ENCODE measurements at regions not wholly inside any gene's neighbourhood (a gene's known extent, or its start where the extent isn't known, plus 50 kb on each side); places are given as distances from the start of the nearest gene placed in this dataset.

DNA sequence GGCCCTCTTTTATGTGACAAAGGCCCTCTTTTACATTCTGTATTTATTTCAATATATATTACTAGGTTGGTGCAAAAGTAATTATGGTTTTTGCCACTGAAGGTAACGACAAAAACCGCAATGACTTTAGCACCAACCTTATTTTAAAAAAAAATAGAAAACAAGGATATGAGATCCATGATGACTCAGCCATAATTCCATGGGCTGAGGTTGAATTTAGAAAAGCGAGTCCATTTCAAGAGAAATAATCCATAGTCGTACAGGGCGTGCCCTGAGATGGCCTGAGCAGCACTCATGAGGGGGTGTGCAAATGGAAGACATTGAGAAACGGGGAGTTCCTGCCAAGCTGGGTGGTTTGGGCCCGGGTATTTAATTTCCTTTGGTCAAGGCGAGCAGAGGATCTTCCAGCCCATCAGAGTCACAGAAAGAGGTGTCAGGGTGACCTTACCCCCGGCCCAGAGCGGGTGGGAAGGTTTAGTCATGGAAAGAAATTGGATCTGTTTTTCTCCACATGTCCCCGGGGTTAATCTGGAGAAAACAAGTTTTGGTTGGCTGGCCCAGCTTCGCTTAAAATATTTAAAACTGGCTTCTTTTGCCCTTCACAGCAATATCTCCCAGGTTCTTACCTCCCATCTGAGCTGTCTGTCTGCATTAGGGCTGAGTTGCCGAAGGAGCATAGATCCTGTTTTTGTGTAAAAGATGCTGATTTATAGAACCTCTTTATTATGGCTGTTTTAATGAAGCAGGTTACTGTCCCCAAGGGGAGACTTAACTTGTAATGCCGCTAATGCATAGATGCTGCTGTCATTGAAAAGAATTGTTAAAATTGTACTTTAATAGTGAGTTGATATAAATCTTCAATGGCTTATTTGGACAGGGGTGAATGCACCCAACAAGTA is 255.6 kb downstream of the PREX1 start:
- peak; percentile 55 for DNase-seq (ENCODE audit: low read depth)

- no peak for DNase-seq (ENCODE audit: low read depth)
These were observed 258.1 kb downstream of the PREX1 start for GRCh38 chr20:48569679-48570078.

DNA sequence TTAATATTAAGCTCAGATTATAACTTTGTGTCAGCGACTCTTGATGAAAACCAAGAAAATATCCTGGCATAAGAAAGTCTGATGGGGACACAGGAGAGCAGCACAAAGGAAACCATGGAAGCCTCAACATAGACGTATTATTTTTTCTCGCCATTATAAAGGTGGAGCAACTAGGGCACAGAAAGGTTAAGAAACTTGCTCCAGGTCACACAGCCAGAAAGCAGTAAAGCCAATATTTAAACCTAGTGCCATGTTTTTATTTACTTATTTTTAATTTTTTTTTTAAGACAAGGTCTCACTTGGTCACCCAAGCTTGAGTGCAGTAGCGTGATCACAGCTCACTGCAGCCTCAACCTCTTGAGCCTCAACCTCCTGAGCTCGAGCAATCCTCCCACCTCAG is 259.3 kb downstream of the PREX1 start:
- DNase-seq (ENCODE audit: low read depth), result no peak

GRCh38 chr20:48567145-48567544 is 260.7 kb downstream of the PREX1 start:
- no peak for DNase-seq (ENCODE audit: low read depth)

DNA sequence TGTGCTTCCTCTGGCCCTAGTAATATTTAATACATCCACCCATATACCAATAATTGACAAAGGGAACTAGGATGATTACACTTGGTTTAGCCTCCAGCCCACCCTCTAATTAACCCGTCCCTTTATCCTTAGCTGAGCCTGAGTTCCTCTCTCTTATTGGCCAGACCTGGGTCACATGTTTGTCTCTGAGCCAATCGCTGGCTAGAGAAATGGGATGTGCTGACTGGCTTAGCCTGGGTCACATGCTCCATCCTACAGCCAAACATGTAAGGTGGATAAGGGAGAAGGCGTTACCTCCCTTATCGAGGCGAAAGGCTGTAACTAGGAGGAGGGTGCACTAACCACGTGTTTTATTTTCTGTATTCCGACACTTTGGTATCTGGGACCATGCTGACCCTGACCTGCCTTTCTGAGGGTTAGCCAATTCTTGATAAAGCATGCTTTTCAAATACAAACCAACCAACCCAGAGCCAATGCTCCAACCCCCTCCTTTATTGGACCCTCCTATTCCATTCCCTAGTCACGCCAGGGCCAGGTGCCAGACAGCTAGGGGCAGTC is 262.7 kb downstream of the PREX1 start:
- DNase-seq (ENCODE audit: low read depth), result no peak

GRCh38 chr20:48563191-48563870 is 264.5 kb downstream of the PREX1 start:
- DNase-seq (ENCODE audit: low read depth), result no peak

GRCh38 chr20:48562586-48563116 is 265.1 kb downstream of the PREX1 start:
- DNase-seq (ENCODE audit: low read depth), result no peak

DNA sequence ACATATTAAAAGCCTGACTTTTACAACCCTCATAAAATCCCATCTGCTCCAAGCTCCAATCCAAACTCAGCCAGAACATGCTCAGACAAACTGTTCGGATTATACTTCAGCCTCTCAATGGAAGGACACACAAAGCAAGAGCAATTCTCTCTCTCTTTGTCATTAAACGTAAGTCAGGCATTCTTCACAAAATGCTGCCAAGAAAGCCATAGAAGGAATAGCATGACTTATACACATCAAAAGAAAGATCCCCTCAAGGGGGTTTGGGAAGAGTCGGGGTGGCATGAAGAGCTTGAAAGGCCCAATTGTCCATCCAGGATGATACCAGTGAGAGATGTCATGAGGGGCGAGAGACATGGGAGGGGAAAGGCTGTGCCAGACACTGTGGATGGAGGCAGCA is 268.9 kb downstream of the PREX1 start:
- no peak for DNase-seq (ENCODE audit: low read depth)

- no peak for DNase-seq (ENCODE audit: low read depth)
These were observed 270.4 kb downstream of the PREX1 start for GRCh38 chr20:48557380-48557779.

DNA sequence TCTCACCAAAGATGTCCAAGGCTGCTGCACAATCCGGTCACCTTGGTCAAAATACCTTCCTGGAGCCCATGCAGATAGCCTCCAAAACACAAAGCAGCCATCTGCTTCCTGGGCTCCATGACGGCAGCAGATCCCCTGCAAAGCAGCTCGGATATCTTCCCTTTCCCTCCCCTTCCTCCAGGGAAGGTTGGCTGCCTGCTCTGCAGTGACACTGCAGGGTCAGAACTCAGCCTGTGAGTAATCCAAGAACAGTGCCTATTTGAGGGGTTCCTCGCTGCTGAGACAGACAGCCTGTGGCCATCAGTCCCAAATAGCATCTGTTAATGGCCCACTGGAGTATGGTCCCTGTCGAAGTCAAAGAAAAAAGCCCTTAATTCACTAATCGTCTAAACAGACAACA is 270.8 kb downstream of the PREX1 start:
- no peak for DNase-seq (ENCODE audit: low read depth)

- DNase-seq (ENCODE audit: low read depth), result no peak
These were observed 275.2 kb downstream of the PREX1 start for GRCh38 chr20:48552550-48552949.

DNA sequence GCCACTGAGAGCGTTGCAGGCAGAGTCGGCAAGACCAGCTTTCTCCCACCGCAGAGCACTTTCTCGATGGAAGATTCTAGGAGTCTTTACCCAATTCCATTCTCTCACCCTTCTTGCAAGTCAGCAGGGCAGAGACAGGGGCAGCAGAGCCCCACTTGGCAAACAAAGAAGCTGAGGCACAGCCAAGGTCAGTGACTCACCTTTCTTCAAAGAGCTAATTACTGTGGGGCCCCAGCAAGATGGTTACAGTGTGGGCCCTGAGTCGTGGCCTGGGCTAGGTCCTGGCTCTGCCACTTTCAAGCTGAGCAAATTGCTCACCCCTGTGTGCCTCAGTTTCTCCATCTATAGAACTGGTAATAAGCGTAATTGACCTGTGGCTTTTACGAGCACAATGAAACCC is 277.0 kb downstream of the PREX1 start:
- no peak for DNase-seq (ENCODE audit: low read depth)

- DNase-seq (ENCODE audit: low read depth), result no peak
These were observed 280.1 kb downstream of the PREX1 start for GRCh38 chr20:48547664-48548063.

DNA sequence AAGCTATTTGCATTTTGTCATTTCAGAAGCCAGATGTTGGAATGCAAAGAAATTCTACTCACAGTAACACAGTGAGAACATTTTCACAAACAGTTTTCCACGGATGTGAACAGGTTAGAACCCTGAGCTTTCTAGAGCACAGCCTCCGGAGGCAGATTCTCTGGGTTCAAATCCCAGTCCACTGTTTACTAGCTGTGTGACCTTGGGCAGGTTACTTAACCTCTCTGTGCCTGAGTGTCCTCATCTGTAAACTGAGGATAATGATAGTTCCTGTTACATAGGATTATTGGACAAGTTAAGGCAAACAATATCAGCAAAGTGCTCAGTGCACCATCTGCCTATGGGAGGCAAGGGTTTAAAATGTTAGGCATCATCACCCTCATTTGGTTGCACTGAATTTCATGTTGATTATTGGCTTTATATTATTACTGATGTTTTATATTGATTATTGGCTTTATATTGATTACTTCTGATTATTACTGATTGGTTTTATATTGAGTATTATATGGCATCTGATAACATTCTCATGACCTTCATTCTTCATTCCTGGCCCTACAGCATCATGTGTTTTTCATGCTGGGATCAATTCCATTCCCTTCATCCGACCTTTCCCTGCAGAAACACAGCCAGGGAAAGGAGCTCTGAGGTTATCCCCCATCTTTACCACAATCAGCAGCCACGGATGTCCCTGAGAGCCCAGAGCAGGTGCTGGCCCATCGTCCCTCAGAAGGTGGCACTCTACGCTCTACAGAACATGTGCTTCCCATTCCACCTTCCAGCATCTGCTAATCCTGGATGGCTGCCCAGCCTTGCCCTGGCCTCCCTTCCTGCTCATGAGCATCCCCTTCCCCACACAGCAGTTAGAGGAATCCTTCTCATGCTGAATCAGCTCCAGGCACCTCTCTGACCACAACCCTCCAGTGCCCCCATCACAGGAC is 283.1 kb downstream of the PREX1 start:
- DNase-seq (ENCODE audit: low read depth), result no peak

DNA sequence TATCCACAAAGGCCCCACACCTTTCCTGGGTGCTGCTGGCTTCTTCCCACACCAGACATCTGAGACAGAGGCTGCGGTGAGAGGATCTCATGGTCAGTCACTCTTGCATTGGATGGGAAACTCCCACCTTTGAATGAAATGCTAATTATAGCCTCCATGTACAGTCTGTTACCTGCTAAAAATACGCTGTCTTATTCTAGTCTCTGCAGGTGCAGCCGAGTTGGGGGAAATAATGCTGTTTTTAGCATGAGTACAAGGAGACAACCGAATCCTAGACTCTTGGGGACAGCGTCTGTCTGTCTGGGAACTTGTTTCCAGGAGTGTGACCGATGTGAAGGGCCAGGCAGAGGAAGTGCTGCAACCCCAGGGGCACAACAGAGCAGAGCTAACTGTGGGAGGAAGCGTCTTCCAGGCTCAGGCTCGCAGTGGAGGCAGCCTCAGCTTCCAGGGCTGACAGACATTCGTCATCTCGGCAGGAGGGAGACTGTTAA is 286.2 kb downstream of the PREX1 start:
- no peak for DNase-seq (ENCODE audit: low read depth)

GRCh38 chr20:48538856-48539255 is 288.9 kb downstream of the PREX1 start:
- DNase-seq (ENCODE audit: low read depth), result no peak

GRCh38 chr20:48538058-48538825 is 289.6 kb downstream of the PREX1 start:
- DNase-seq (ENCODE audit: low read depth), result peak; percentile 4

GRCh38 chr20:48536206-48536605 is 291.6 kb downstream of the PREX1 start:
- no peak for DNase-seq (ENCODE audit: low read depth)

- no peak for DNase-seq (ENCODE audit: low read depth)
These were observed 292.2 kb downstream of the PREX1 start for GRCh38 chr20:48535556-48535955.

GRCh38 chr20:48532028-48532427 is 295.8 kb downstream of the PREX1 start:
- no peak for DNase-seq (ENCODE audit: low read depth)

- DNase-seq (ENCODE audit: low read depth), result no peak
These were observed 296.3 kb downstream of the PREX1 start for GRCh38 chr20:48531505-48531904.

Measured in stromal cell of bone marrow (primary cell).